Astrocyte (in vitro differentiated cells and primary cell): ENCODE measurements at regions not wholly inside any gene's neighbourhood (a gene's known extent, or its start where the extent isn't known, plus 50 kb on each side); places are given as distances from the start of the nearest gene placed in this dataset.

ENCODE experiments used
- CTCF ChIP-seq: IDR thresholded peaks from 2 replicates; pipeline ENCODE4 v1.5.1; 2011; ENCODE audit warnings: low read depth, mild to moderate bottlenecking, inconsistent platforms, low read length, moderate library complexity; ENCODE audit not compliant: insufficient read depth
- EZH2 ChIP-seq: IDR thresholded peaks from 2 replicates; pipeline ENCODE4 v1.6.1; 2012; ENCODE audit warnings: mild to moderate bottlenecking, low read length, inconsistent platforms; ENCODE audit not compliant: insufficient read depth

- TF ChIP-seq CTCF (no peak), EZH2 (no peak)
These were observed 180.1 kb upstream of the SDK2 start for GRCh38 chr17:73824321-73824720.
